GM12892 (cell line): ENCODE measurements at regions not wholly inside any gene's neighbourhood (a gene's known extent, or its start where the extent isn't known, plus 50 kb on each side); places are given as distances from the start of the nearest gene placed in this dataset.

Experiments used
- POLR2AphosphoS5 ChIP-seq: IDR thresholded peaks from 2 replicates; pipeline ENCODE4 v1.6.1; 2011; ENCODE audit warnings: low read depth, low read length, control low read depth
- TAF1 ChIP-seq: IDR thresholded peaks from 2 replicates; pipeline ENCODE4 v1.6.1; 2011; ENCODE audit warnings: low read depth, mild to moderate bottlenecking, control low read depth, low read length, borderline replicate concordance

DNA sequence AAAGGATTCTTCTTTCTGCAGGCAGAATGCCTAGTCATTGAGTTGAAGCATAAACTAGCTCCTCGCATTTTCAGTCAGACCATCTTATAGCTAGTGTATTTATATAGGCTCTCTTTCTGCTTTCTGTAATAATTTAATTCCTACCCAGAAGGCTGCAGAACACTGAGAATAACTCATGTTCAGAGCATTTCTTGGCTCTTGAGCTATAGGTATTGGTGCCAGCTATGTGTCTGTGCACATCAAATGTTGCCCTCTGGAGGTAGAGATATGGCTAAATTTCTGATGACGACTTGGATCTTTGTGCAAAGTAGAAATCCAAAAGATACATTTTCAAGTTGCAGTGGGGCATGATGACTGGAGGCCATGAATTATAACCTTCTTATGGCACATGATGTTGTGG lies 336.2 kb upstream of the TPM1 start:
- TF ChIP-seq POLR2AphosphoS5 (no peak), TAF1 (no peak)
